ENCODE measurements at regions not wholly inside any gene's neighbourhood (a gene's known extent, or its start where the extent isn't known, plus 50 kb on each side); places are given as distances from the start of the nearest gene placed in this dataset.
A peak's percentile ranks its signal among the peaks of the same experiment; 100 is the strongest.
"Not testable (repeated sequence)": the region's sequence is repeated elsewhere in the genome, so short reads cannot be mapped to it uniquely, and the experiment has no call there.

GRCh38 chrX:40950546-40950945 lies 134.7 kb upstream of the USP9X start:
- TF ChIP-seq EZH2phosphoT487 (IDR thresholded peaks at IDR 0.05; ENCODE audit: low read depth) (no peak), CTCF (IDR thresholded peaks at IDR 0.05; ENCODE audit: low read depth, low read length) (no peak)
- no peaks in the 10 kb centered on the region for H3K27me3 ChIP-seq (ENCODE audit: low read depth, low read length)

GRCh38 chrX:40951407-40951806 lies 133.8 kb upstream of the USP9X start:
- H3K27me3 ChIP-seq (ENCODE audit: low read depth, low read length); H4K20me1 ChIP-seq (ENCODE audit: insufficient read depth, low read length); H2AFZ ChIP-seq (ENCODE audit: low read depth, low read length); H3K4me3 ChIP-seq (ENCODE audit: low read length); H3K36me3 ChIP-seq (replicated peaks; ENCODE audit: low read depth, low read length); H3K79me2 ChIP-seq (ENCODE audit: low read length); H3K4me2 ChIP-seq (ENCODE audit: low read length); H3K9me3 ChIP-seq (ENCODE audit: insufficient read depth, low read length); H3K9ac ChIP-seq (ENCODE audit: low read length); H3K27ac ChIP-seq (ENCODE audit: low read length): not testable (repeated sequence)
- peaks cover 42% of the 10 kb centered on the region for H3K4me1 ChIP-seq (ENCODE audit: low read length)

More at GRCh38 chrX:40950546-40950945, 134.7 kb upstream of the USP9X start:
- Histone ChIP-seq H3K4me2 (ENCODE audit: low read length) (no peak overlapping the region), H4K20me1 (ENCODE audit: insufficient read depth, low read length) (no peaks in the 10 kb centered on the region), H3K4me1 (ENCODE audit: low read length) (peaks cover 50% of the 10 kb centered on the region), H3K36me3 (replicated peaks; ENCODE audit: low read depth, low read length) (no peaks in the 10 kb centered on the region), H2AFZ (ENCODE audit: low read depth, low read length) (no peak overlapping the region), H3K4me3 (ENCODE audit: low read length) (no peak overlapping the region), H3K9ac (ENCODE audit: low read length) (no peak overlapping the region), H3K79me2 (ENCODE audit: low read length) (no peaks in the 10 kb centered on the region), H3K9me3 (ENCODE audit: insufficient read depth, low read length) (no peaks in the 10 kb centered on the region), H3K27ac (ENCODE audit: low read length) (no peak overlapping the region)

GRCh38 chrX:40952855-40953254 lies 132.4 kb upstream of the USP9X start:
- no peaks in the 10 kb centered on the region for H3K79me2 ChIP-seq (ENCODE audit: low read length)
- peak overlapping the region; percentile 87 for H3K4me2 ChIP-seq (ENCODE audit: low read length)
- no peaks in the 10 kb centered on the region for H3K27me3 ChIP-seq (ENCODE audit: low read depth, low read length)
- no peaks in the 10 kb centered on the region for H3K9me3 ChIP-seq (ENCODE audit: insufficient read depth, low read length)
- H3K4me3 ChIP-seq (ENCODE audit: low read length), result peak overlapping the region; percentile 70
- H3K4me1 ChIP-seq (ENCODE audit: low read length), result peaks cover 36% of the 10 kb centered on the region
- H2AFZ ChIP-seq (ENCODE audit: low read depth, low read length), result no peak overlapping the region
- H3K27ac ChIP-seq (ENCODE audit: low read length), result peak overlapping the region; percentile 93
- H3K36me3 ChIP-seq (replicated peaks; ENCODE audit: low read depth, low read length), result no peaks in the 10 kb centered on the region
- H4K20me1 ChIP-seq (ENCODE audit: insufficient read depth, low read length), result no peaks in the 10 kb centered on the region
- no peak for TF ChIP-seq CTCF (IDR thresholded peaks at IDR 0.05; ENCODE audit: low read depth, low read length)
- TF ChIP-seq EZH2phosphoT487 (IDR thresholded peaks at IDR 0.05; ENCODE audit: low read depth), result no peak
- peak overlapping the region; percentile 66 for H3K9ac ChIP-seq (ENCODE audit: low read length)

- Histone ChIP-seq H2AFZ (ENCODE audit: low read depth, low read length) (peak overlapping the region; percentile 12; the same call in 1 of the 2 replicates), H4K20me1 (ENCODE audit: insufficient read depth, low read length) (no peaks in the 10 kb centered on the region), H3K4me1 (ENCODE audit: low read length) (peaks cover 37% of the 10 kb centered on the region), H3K36me3 (replicated peaks; ENCODE audit: low read depth, low read length) (no peaks in the 10 kb centered on the region), H3K27me3 (ENCODE audit: low read depth, low read length) (no peaks in the 10 kb centered on the region), H3K9ac (ENCODE audit: low read length) (peak overlapping the region; percentile 66), H3K4me2 (ENCODE audit: low read length) (peak overlapping the region; percentile 87), H3K4me3 (ENCODE audit: low read length) (peak overlapping the region; percentile 70), H3K9me3 (ENCODE audit: insufficient read depth, low read length) (no peaks in the 10 kb centered on the region), H3K79me2 (ENCODE audit: low read length) (no peaks in the 10 kb centered on the region), H3K27ac (ENCODE audit: low read length) (peak overlapping the region; percentile 93)
- TF ChIP-seq EZH2phosphoT487 (IDR thresholded peaks at IDR 0.05; ENCODE audit: low read depth), result no peak
- TF ChIP-seq CTCF (IDR thresholded peaks at IDR 0.05; ENCODE audit: low read depth, low read length), result no peak
These were observed 131.9 kb upstream of the USP9X start for GRCh38 chrX:40953369-40953768.

- no peak for TF ChIP-seq EZH2phosphoT487 (IDR thresholded peaks at IDR 0.05; ENCODE audit: low read depth)
- TF ChIP-seq CTCF (IDR thresholded peaks at IDR 0.05; ENCODE audit: low read depth, low read length), result no peak
- 0 out of 2 replicates have a peak, but pooled peaks cover 5% of the 10 kb centered on the region for H3K9me3 ChIP-seq (ENCODE audit: insufficient read depth, low read length)
- H4K20me1 ChIP-seq (ENCODE audit: insufficient read depth, low read length), result no peaks in the 10 kb centered on the region
- peaks cover 7% of the 10 kb centered on the region; the same call in 1 of the 2 replicates for H3K4me1 ChIP-seq (ENCODE audit: low read length)
- no peaks in the 10 kb centered on the region for H3K27me3 ChIP-seq (ENCODE audit: low read depth, low read length)
- H3K4me2 ChIP-seq (ENCODE audit: low read length), result no peak overlapping the region
- no peak overlapping the region for H3K4me3 ChIP-seq (ENCODE audit: low read length)
- no peak overlapping the region for H3K27ac ChIP-seq (ENCODE audit: low read length)
- no peak overlapping the region for H2AFZ ChIP-seq (ENCODE audit: low read depth, low read length)
- H3K9ac ChIP-seq (ENCODE audit: low read length), result no peak overlapping the region
- H3K36me3 ChIP-seq (replicated peaks; ENCODE audit: low read depth, low read length), result no peaks in the 10 kb centered on the region
- no peaks in the 10 kb centered on the region for H3K79me2 ChIP-seq (ENCODE audit: low read length)
These were observed 125.2 kb upstream of the USP9X start for GRCh38 chrX:40960041-40960440.
